Keratinocyte (primary cell): ENCODE measurements at regions not wholly inside any gene's neighbourhood (a gene's known extent, or its start where the extent isn't known, plus 50 kb on each side); places are given as distances from the start of the nearest gene placed in this dataset.

Experiments used
- DNase-seq: peaks from one replicate; pipeline ENCODE4 v3.0.0-alpha.2; 2011; ENCODE audit warnings: low read depth, missing footprints, low spot score
- FAIRE-seq: peaks from 2 replicates; lab custom pipeline; 2011; peaks lifted over from hg19 to GRCh38; lab: Jason Lieb, UNC
- H2AFZ ChIP-seq: 2 replicates; pipeline ENCODE4 v1.6.0; 2012; ENCODE audit warnings: low read length, control low read depth, inconsistent platforms; ENCODE audit not compliant: control insufficient read depth
- H3K27ac ChIP-seq: 2 replicates; pipeline ENCODE4 v1.5.1; 2011; ENCODE audit warnings: low read length; ENCODE audit not compliant: control insufficient read depth, insufficient read depth
- H3K27me3 ChIP-seq: 3 replicates; pipeline ENCODE4 v1.6.0; 2011; ENCODE audit warnings: low read length; ENCODE audit not compliant: control insufficient read depth, insufficient read depth; ENCODE audit errors: extremely low read depth
- H3K36me3 ChIP-seq, 2 experiments: 2 replicates in 1 of 2; 3 replicates in 1 of 2; pipeline ENCODE4 v1.5.1; 2011; ENCODE audit warnings: low read length in 2 of 2, mild to moderate bottlenecking in 1 of 2; ENCODE audit not compliant: control insufficient read depth in 2 of 2, insufficient read depth in 2 of 2; ENCODE audit errors: extremely low read depth in 1 of 2
- H3K4me1 ChIP-seq: 3 replicates; pipeline ENCODE4 v1.5.1; 2011; ENCODE audit warnings: low read length; ENCODE audit not compliant: control insufficient read depth, insufficient read depth; ENCODE audit errors: extremely low read depth
- H3K4me2 ChIP-seq: 3 replicates; pipeline ENCODE4 v1.6.0; 2011; ENCODE audit warnings: low read depth, low read length; ENCODE audit not compliant: control insufficient read depth, insufficient read depth; ENCODE audit errors: extremely low read depth
- H3K4me3 ChIP-seq, 3 experiments: fragments of 200-600 bp in 1 of 3; sonication (generic) in 1 of 3; 2 replicates in 2 of 3; 3 replicates in 1 of 3; pipeline ENCODE4 v1.5.1; 2011 to 2016; ENCODE audit warnings: low read length in 3 of 3, mild to moderate bottlenecking in 3 of 3, control low read depth in 2 of 3, inconsistent platforms in 1 of 3, low read depth in 1 of 3, mixed read lengths in 1 of 3, mixed run types in 1 of 3, moderate library complexity in 1 of 3; ENCODE audit not compliant: control insufficient read depth in 2 of 3, insufficient read depth in 2 of 3; ENCODE audit errors: extremely low read depth in 1 of 3
- H3K79me2 ChIP-seq: 2 replicates; pipeline ENCODE4 v1.6.0; 2012; ENCODE audit warnings: low read length; ENCODE audit not compliant: control insufficient read depth, insufficient read depth
- H3K9ac ChIP-seq: 3 replicates; pipeline ENCODE4 v1.6.0; 2011; ENCODE audit warnings: low read length; ENCODE audit not compliant: control insufficient read depth, insufficient read depth; ENCODE audit errors: extremely low read depth
- H3K9me1 ChIP-seq: 3 replicates; pipeline ENCODE4 v1.6.0; 2011; ENCODE audit warnings: low read length; ENCODE audit not compliant: control insufficient read depth, insufficient read depth; ENCODE audit errors: extremely low read depth
- H3K9me3 ChIP-seq: 2 replicates; pipeline ENCODE4 v1.5.1; 2012; ENCODE audit warnings: low read depth, low read length; ENCODE audit not compliant: control insufficient read depth
- H4K20me1 ChIP-seq: 3 replicates; pipeline ENCODE4 v1.6.0; 2011; ENCODE audit warnings: low read length; ENCODE audit not compliant: control insufficient read depth, insufficient read depth; ENCODE audit errors: extremely low read depth
- CTCF ChIP-seq, 3 experiments: IDR thresholded peaks in 1 of 3; conservative IDR thresholded peaks in 1 of 3; optimal IDR thresholded peaks in 1 of 3; 2 replicates in 2 of 3; 3 replicates in 1 of 3; pipeline versions ENCODE3 to v1.5.1; 2011; ENCODE audit warnings: low read length in 3 of 3, mild to moderate bottlenecking in 3 of 3, moderate library complexity in 2 of 3, control low read depth in 1 of 3, inconsistent platforms in 1 of 3; ENCODE audit not compliant: insufficient read depth in 2 of 3; ENCODE audit errors: extremely low read depth in 1 of 3
- EZH2 ChIP-seq: IDR thresholded peaks from one replicate; pipeline ENCODE4 v1.6.1; 2012; ENCODE audit warnings: inconsistent platforms, mild to moderate bottlenecking, low read length, moderate library complexity
- dilution Hi-C: fragments of 300-500 bp; cut with MboI; formaldehyde crosslinking; loops from one replicate; pipeline ENCODE4 v1.7.0; 2020; ENCODE audit warnings: low sequenced_read_pairs; ENCODE audit not compliant: extremely low pct_ligation_motif_present

- no peaks in the 10 kb centered on the region for H3K4me1 ChIP-seq
- FAIRE-seq, result no peak
- no peak overlapping the region for H3K4me3 ChIP-seq
- H3K9ac ChIP-seq, result no peak overlapping the region
- no peak for DNase-seq
- H3K79me2 ChIP-seq, result no peaks in the 10 kb centered on the region
- no peaks in the 10 kb centered on the region for H3K36me3 ChIP-seq
- no peaks in the 10 kb centered on the region for H3K9me1 ChIP-seq
- H4K20me1 ChIP-seq, result no peaks in the 10 kb centered on the region
- no peaks in the 10 kb centered on the region for H3K27me3 ChIP-seq
- H3K4me2 ChIP-seq, result no peak overlapping the region
- no peaks in the 10 kb centered on the region for H3K9me3 ChIP-seq
- dilution Hi-C loops, result no loop called here
- no peak overlapping the region for H2AFZ ChIP-seq
- H3K27ac ChIP-seq, result no peak overlapping the region
- no peak for TF ChIP-seq CTCF (optimal IDR thresholded peaks at IDR 0.05 in 1 of 3, IDR thresholded peaks at IDR 0.05 in 1 of 3, conservative IDR thresholded peaks at IDR 0.05 in 1 of 3; ENCODE audit: extremely low read depth in 1 of 3, insufficient read depth in 2 of 3, low read length in 3 of 3)
- TF ChIP-seq EZH2, result no peak
Observed at GRCh38 chr5:159743234-159743633, 173.0 kb upstream of the ADRA1B start.

- no peaks in the 10 kb centered on the region for H3K4me1 ChIP-seq
- FAIRE-seq (no peak), DNase-seq (no peak)
- no peaks in the 10 kb centered on the region for H3K36me3 ChIP-seq
- dilution Hi-C loops, result no loop called here
- no peak overlapping the region for H3K9ac ChIP-seq
- no peaks in the 10 kb centered on the region for H3K27me3 ChIP-seq
- TF ChIP-seq CTCF (optimal IDR thresholded peaks at IDR 0.05 in 1 of 3, IDR thresholded peaks at IDR 0.05 in 1 of 3, conservative IDR thresholded peaks at IDR 0.05 in 1 of 3; ENCODE audit: extremely low read depth in 1 of 3, insufficient read depth in 2 of 3, low read length in 3 of 3) (no peak), EZH2 (no peak)
- no peak overlapping the region for H3K4me3 ChIP-seq
- H3K9me3 ChIP-seq, result no peaks in the 10 kb centered on the region
- H3K27ac ChIP-seq, result no peak overlapping the region
- H2AFZ ChIP-seq, result no peak overlapping the region
- no peaks in the 10 kb centered on the region for H3K79me2 ChIP-seq
- no peak overlapping the region for H3K4me2 ChIP-seq
- no peaks in the 10 kb centered on the region for H4K20me1 ChIP-seq
- no peaks in the 10 kb centered on the region for H3K9me1 ChIP-seq
Observed at GRCh38 chr5:159746707-159747106, 169.6 kb upstream of the ADRA1B start.
